ENCODE measurements at regions not wholly inside any gene's neighbourhood (a gene's known extent, or its start where the extent isn't known, plus 50 kb on each side); places are given as distances from the start of the nearest gene placed in this dataset.

GRCh38 chr6:164409309-164410009, 899.9 kb downstream of the C6orf118 start:
- Histone ChIP-seq H3K4me3 (ENCODE audit: low read length) (no peak overlapping the region), H3K27ac (ENCODE audit: low read depth, low read length) (no peak overlapping the region), H3K36me3 (ENCODE audit: control insufficient read depth, low read length) (no peaks in the 10 kb centered on the region), H3K4me1 (ENCODE audit: control insufficient read depth, low read length) (no peaks in the 10 kb centered on the region), H3K9me2 (replicated peaks; ENCODE audit: control insufficient read depth, low read length) (no peaks in the 10 kb centered on the region), H3K4me2 (ENCODE audit: low read length) (no peak overlapping the region), H4K20me1 (ENCODE audit: control insufficient read depth, insufficient read depth, low read depth, low read length) (no peaks in the 10 kb centered on the region), H3K27me3 (ENCODE audit: control insufficient read depth, low read length) (no peaks in the 10 kb centered on the region), H3F3A (ENCODE audit: control insufficient read depth, insufficient read depth) (no peaks in the 10 kb centered on the region), H3K79me2 (ENCODE audit: control insufficient read depth, low read length) (no peaks in the 10 kb centered on the region), H3K9me3 (ENCODE audit: control insufficient read depth, insufficient read depth, low read length) (peaks cover 4% of the 10 kb centered on the region; the same call in 1 of the 2 replicates)
- TF ChIP-seq EZH2phosphoT487 (IDR thresholded peaks at IDR 0.05; ENCODE audit: borderline replicate concordance, low read length): no peak
- no peak for TF ChIP-seq CTCF (IDR thresholded peaks at IDR 0.05; ENCODE audit: low read depth, low read length, poor library complexity, severe bottlenecking)

- Histone ChIP-seq H3K79me2 (ENCODE audit: control insufficient read depth, low read length) (no peaks in the 10 kb centered on the region), H3F3A (ENCODE audit: control insufficient read depth, insufficient read depth) (no peaks in the 10 kb centered on the region), H3K9me2 (replicated peaks; ENCODE audit: control insufficient read depth, low read length) (no peaks in the 10 kb centered on the region), H3K36me3 (ENCODE audit: control insufficient read depth, low read length) (no peaks in the 10 kb centered on the region), H3K4me3 (ENCODE audit: low read length) (no peak overlapping the region), H3K4me1 (ENCODE audit: control insufficient read depth, low read length) (no peaks in the 10 kb centered on the region), H3K4me2 (ENCODE audit: low read length) (no peak overlapping the region), H3K27ac (ENCODE audit: low read depth, low read length) (no peak overlapping the region), H4K20me1 (ENCODE audit: control insufficient read depth, insufficient read depth, low read depth, low read length) (no peaks in the 10 kb centered on the region), H3K9me3 (ENCODE audit: control insufficient read depth, insufficient read depth, low read length) (peaks cover 4% of the 10 kb centered on the region; the same call in 1 of the 2 replicates), H3K27me3 (ENCODE audit: control insufficient read depth, low read length) (no peaks in the 10 kb centered on the region)
- TF ChIP-seq CTCF (IDR thresholded peaks at IDR 0.05; ENCODE audit: low read depth, low read length, poor library complexity, severe bottlenecking) (no peak), EZH2phosphoT487 (IDR thresholded peaks at IDR 0.05; ENCODE audit: borderline replicate concordance, low read length) (no peak)
Observed at GRCh38 chr6:164408868-164409267, 900.5 kb downstream of the C6orf118 start.

- no peak for TF ChIP-seq EZH2phosphoT487 (IDR thresholded peaks at IDR 0.05; ENCODE audit: borderline replicate concordance, low read length)
- no peak for TF ChIP-seq CTCF (IDR thresholded peaks at IDR 0.05; ENCODE audit: low read depth, low read length, poor library complexity, severe bottlenecking)
- no peak overlapping the region for H3K4me3 ChIP-seq (ENCODE audit: low read length)
- no peak overlapping the region for H3K4me2 ChIP-seq (ENCODE audit: low read length)
- no peaks in the 10 kb centered on the region for H3K4me1 ChIP-seq (ENCODE audit: control insufficient read depth, low read length)
- H4K20me1 ChIP-seq (ENCODE audit: control insufficient read depth, insufficient read depth, low read depth, low read length): no peaks in the 10 kb centered on the region
- H3K9me2 ChIP-seq (replicated peaks; ENCODE audit: control insufficient read depth, low read length): no peaks in the 10 kb centered on the region
- no peak overlapping the region for H3K27ac ChIP-seq (ENCODE audit: low read depth, low read length)
- H3F3A ChIP-seq (ENCODE audit: control insufficient read depth, insufficient read depth): no peaks in the 10 kb centered on the region
- H3K36me3 ChIP-seq (ENCODE audit: control insufficient read depth, low read length): no peaks in the 10 kb centered on the region
- no peaks in the 10 kb centered on the region for H3K79me2 ChIP-seq (ENCODE audit: control insufficient read depth, low read length)
- H3K9me3 ChIP-seq (ENCODE audit: control insufficient read depth, insufficient read depth, low read length): peaks cover 4% of the 10 kb centered on the region; the same call in 1 of the 2 replicates
- no peaks in the 10 kb centered on the region for H3K27me3 ChIP-seq (ENCODE audit: control insufficient read depth, low read length)
Observed at GRCh38 chr6:164404812-164405488, 904.5 kb downstream of the C6orf118 start.
